HL-60 (cell line): ENCODE measurements at regions not wholly inside any gene's neighbourhood (a gene's known extent, or its start where the extent isn't known, plus 50 kb on each side); places are given as distances from the start of the nearest gene placed in this dataset.

Source experiments
- DNase-seq, 2 experiments: peaks; one replicate each; pipeline ENCODE4 v3.0.0-alpha.2; 2010 to 2020; ENCODE audit warnings: low read depth in 1 of 2, low spot score in 1 of 2
- H3K27ac ChIP-seq: fragments of 250-450 bp; sonication (Bioruptor Pico); replicated peaks from 2 replicates; pipeline ENCODE4 v1.5.1; 2020; ENCODE audit warnings: mild to moderate bottlenecking, moderate library complexity
- H3K27me3 ChIP-seq: fragments of 250-450 bp; sonication (Bioruptor Pico); 2 replicates; pipeline ENCODE4 v1.5.1; 2021; ENCODE audit warnings: mild to moderate bottlenecking, moderate library complexity; ENCODE audit not compliant: insufficient read depth, poor library complexity, severe bottlenecking
- H3K4me3 ChIP-seq: replicated peaks from 2 replicates; pipeline ENCODE4 v1.5.1; 2011; ENCODE audit warnings: mild to moderate bottlenecking, control low read depth, low read length; ENCODE audit not compliant: insufficient read depth
- GABPA ChIP-seq: IDR thresholded peaks from 2 replicates; pipeline ENCODE4 v1.6.1; 2012; ENCODE audit warnings: low read depth
- POLR2AphosphoS5 ChIP-seq: IDR thresholded peaks from 2 replicates; pipeline ENCODE4 v1.6.1; 2012; ENCODE audit warnings: low read depth
- REST ChIP-seq: IDR thresholded peaks from 2 replicates; pipeline ENCODE4 v1.6.1; 2012; ENCODE audit warnings: low read depth; ENCODE audit not compliant: insufficient replicate concordance
- SPI1 ChIP-seq: IDR thresholded peaks from 2 replicates; pipeline ENCODE4 v1.6.1; 2012; ENCODE audit warnings: low read depth, mild to moderate bottlenecking, borderline replicate concordance
- TF ChIP-seq, protein P1 (sequence below): IDR thresholded peaks from one replicate; pipeline ENCODE4 v1.5.1; 2011; ENCODE audit warnings: low read length, control low read depth, inconsistent platforms; ENCODE audit not compliant: insufficient read depth

DNA sequence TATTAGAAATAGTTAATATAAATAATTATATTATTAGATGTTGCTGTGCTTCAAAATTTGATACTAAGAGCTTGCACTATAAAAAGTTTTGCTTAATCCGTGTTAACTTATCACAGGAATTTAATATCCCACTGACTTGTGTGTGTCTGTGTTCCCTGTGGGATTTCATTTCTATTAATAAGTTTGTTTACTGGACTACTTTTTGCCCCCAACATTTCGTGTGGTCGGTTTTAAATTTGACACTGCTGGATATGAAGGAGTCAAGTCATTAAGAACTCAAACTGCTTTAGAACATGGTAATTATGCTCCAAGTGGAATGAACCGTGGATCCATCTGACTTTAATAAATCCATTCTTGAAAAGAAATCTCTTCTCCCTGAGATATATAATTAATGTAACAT is 182.2 kb upstream of the NUDT4 start:
- no peak overlapping the region for H3K4me3 ChIP-seq

GRCh38 chr12:93197067-93197593 is 180.6 kb upstream of the NUDT4 start:
- DNase-seq = no peak
- no peak overlapping the region for H3K4me3 ChIP-seq
- TF ChIP-seq, protein P1, sequence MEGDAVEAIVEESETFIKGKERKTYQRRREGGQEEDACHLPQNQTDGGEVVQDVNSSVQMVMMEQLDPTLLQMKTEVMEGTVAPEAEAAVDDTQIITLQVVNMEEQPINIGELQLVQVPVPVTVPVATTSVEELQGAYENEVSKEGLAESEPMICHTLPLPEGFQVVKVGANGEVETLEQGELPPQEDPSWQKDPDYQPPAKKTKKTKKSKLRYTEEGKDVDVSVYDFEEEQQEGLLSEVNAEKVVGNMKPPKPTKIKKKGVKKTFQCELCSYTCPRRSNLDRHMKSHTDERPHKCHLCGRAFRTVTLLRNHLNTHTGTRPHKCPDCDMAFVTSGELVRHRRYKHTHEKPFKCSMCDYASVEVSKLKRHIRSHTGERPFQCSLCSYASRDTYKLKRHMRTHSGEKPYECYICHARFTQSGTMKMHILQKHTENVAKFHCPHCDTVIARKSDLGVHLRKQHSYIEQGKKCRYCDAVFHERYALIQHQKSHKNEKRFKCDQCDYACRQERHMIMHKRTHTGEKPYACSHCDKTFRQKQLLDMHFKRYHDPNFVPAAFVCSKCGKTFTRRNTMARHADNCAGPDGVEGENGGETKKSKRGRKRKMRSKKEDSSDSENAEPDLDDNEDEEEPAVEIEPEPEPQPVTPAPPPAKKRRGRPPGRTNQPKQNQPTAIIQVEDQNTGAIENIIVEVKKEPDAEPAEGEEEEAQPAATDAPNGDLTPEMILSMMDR = no peak
- TF ChIP-seq REST (no peak), GABPA (no peak), POLR2AphosphoS5 (no peak), SPI1 (no peak)

More for the DNA sequence above, 182.2 kb upstream of the NUDT4 start:
- DNase-seq = no peak
- TF ChIP-seq SPI1 = no peak
- TF ChIP-seq REST = no peak
- Histone ChIP-seq H3K27ac (no peak overlapping the region), H3K27me3 (no peaks in the 10 kb centered on the region)

GRCh38 chr12:93198086-93198485 is 179.6 kb upstream of the NUDT4 start:
- no peak for TF ChIP-seq SPI1
- TF ChIP-seq REST = no peak
- TF ChIP-seq, protein P1 = no peak
- TF ChIP-seq POLR2AphosphoS5 = no peak
- no peak for TF ChIP-seq GABPA
- H3K27me3 ChIP-seq = no peaks in the 10 kb centered on the region
- H3K27ac ChIP-seq = no peak overlapping the region
- H3K4me3 ChIP-seq = no peak overlapping the region
- DNase-seq = no peak

More at GRCh38 chr12:93197067-93197593, 180.6 kb upstream of the NUDT4 start:
- H3K27ac ChIP-seq = no peak overlapping the region
- no peaks in the 10 kb centered on the region for H3K27me3 ChIP-seq

GRCh38 chr12:93199831-93200236 is 177.9 kb upstream of the NUDT4 start:
- DNase-seq = no peak
- TF ChIP-seq, protein P1 = no peak
- no peak for TF ChIP-seq REST
- TF ChIP-seq GABPA = no peak
- TF ChIP-seq POLR2AphosphoS5 = no peak
- no peak for TF ChIP-seq SPI1
- H3K4me3 ChIP-seq = no peak overlapping the region
- no peak overlapping the region for H3K27ac ChIP-seq
- no peaks in the 10 kb centered on the region for H3K27me3 ChIP-seq
